NOMO-1 treated with dmso at 0.1 percent for 144 hours (cell line): ENCODE measurements at regions not wholly inside any gene's neighbourhood (a gene's known extent, or its start where the extent isn't known, plus 50 kb on each side); places are given as distances from the start of the nearest gene placed in this dataset.

Source experiments
- DNase-seq: peaks from one replicate; lab custom pipeline; 2025; ENCODE audit not compliant: unreplicated experiment; lab: John Stamatoyannopoulos, UW

- no peak for DNase-seq
Measured at GRCh38 chr5:38751103-38751502, 94.7 kb upstream of the OSMR start.

DNA sequence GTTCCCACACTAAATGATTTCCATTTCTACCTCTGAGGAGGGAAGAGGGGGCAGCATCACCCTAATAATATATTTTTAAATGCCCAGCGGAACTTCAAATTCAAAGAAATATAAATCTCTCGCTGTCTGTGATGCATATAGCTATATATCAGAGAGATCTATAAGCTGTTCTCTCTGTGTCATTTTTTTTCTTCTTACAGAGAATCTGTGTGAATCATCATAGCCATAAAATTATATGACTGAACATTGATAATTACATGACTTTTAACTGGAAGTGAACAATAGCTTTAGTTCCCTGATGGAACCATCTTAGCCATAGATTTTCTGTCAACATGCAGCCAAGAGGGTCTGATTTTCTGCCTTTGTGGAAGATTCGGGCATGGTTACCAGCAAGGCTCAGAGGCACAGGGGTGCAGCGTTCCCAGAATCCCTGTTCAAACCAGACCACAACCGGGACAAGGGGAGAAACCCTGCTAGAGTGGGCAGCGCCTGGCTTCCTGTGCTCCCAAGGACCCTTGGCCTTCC lies 93.7 kb upstream of the OSMR start:
- no peak for DNase-seq

- DNase-seq, result no peak
Measured at GRCh38 chr5:38752622-38753021, 93.2 kb upstream of the OSMR start.

GRCh38 chr5:38753141-38753540 lies 92.7 kb upstream of the OSMR start:
- no peak for DNase-seq

DNA sequence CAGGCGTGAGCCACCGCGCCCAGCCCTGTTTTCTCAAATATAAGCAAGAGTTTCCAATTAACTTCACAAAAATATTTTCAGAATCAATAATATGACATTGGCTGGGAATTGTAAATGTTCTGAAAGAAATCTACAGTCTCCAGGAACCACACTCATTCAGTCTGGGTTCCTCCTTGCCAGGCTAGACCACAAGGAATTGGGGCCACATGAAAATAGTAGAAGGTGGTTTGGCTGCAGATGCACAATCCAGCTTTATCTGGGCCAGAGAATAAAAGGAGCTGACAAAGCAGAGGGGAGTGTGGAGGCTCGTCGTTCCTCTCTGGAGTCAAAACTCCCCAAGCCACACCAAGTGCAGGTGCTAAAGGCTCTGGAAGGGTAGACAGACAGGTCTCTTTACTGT lies 92.0 kb upstream of the OSMR start:
- DNase-seq, result no peak

DNA sequence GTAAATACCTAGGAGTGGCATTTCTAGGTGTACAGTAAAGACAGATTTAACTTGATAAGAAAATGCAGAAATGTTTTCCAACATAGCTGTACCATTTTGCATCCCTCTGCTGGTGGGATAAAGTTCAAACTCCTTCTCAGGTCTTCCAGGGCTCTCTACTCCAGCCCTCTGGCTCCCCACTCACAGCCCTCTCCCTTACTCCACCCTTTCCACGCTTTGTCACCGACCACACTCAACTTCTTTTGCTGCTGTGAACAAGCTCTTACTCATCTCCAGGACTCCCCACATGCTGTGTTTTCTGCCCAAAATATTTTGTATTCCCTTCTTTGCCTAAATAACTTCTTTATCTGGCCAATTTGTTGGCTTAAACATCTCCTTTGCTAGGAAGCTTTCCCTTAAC lies 90.6 kb upstream of the OSMR start:
- no peak for DNase-seq

- no peak for DNase-seq
Measured at GRCh38 chr5:38756068-38756467, 89.7 kb upstream of the OSMR start.

- no peak for DNase-seq
Measured at GRCh38 chr5:38757451-38758245, 88.2 kb upstream of the OSMR start.

DNA sequence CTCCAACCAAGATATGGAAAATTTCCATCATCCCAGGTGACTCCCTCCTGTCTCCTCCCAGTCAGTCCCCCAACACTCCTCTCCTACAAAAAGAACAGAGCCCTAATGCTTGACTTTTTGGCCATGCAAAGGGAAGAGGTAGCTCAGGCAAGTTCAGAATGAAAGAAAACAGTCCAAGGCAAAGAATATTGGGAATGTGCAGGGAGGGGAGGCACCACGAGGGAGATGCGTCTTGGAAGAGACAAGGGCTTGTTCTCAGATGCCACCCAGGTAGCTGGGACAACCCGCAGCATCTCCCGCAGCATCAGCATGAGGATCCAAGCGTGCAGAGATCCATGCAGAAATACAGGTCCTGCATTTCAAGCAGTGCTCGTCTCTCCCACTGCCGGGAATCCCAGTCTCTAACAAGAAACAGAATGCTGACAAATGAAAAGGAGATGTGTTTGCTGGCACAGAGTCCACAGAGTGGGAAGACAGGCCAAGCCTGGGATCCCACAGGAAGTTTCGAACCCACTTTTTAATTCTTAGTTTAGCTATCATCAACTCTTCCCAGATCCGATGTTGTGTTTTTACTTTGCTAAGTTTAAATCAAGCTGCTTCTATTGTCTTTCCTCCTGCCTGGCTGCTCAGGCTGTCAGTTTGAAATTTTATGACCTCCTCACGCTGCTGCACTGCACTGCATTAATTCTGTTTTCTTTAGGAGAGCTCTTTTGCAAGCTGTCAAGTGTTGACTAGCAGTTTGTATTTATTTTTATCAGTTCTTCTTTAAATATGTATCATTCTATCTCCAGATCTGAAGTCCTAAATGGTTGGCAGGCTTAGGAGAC lies 86.8 kb upstream of the OSMR start:
- DNase-seq, result no peak

DNA sequence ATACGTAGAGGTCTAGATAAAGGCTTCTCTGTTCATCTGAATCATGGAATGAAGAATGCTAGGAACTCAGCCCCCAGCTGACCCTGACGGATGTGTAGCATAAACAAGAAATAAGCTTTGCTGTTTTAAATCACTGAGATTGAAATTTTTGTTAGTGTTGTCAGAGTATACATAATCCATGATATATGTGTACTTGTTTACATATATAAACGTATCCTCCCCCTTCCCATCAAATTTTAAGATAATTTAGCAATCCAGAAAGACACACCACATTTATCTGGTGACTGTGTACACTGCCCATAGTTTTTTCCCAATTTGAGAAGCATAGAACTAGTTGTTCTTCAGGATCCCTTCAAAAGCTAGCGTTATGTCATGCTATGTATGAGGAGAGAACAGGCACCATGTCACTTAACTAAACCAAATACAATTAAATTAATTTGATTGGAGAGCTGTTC lies 80.8 kb upstream of the OSMR start:
- DNase-seq, result no peak

DNA sequence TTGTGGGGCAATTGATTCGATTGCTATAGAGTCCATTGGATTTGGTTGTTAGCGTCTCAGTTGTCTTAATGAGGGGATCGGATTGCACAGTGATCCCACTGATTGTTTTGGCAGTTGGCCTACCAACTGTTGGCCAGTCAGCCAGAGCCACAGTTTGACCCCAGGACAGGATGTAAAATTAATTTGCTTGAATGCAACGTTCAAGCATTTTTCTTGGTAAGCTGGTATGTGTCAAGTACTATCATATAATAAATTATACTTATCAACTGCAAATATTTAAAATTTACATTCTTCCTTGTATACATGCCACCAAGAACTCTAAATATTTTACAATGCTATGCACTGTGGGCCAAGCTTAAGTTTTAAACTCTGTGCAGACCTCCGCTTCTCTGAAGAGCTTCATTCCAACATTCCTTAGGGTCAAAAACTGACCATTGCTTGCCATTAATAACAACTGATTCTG lies 80.4 kb upstream of the OSMR start:
- DNase-seq, result no peak

DNA sequence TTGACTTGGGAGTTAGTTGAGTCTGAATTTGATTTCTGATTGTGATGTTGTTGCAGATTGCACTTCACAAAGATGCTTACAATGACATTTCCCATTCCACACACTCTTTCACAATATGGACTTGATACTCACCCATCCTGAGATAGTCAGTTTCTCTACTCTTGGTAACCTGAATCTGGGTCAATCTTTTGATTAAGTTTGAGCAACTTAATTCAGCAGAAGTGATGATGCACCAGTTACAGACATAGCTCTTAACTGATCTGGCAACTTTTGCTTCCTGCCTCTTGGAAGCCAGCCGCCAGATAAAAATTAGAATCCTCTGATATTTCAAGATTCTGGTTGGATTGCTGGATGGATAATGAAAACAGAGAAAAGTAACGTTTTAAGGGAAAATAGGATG lies 79.7 kb upstream of the OSMR start:
- DNase-seq, result no peak

DNA sequence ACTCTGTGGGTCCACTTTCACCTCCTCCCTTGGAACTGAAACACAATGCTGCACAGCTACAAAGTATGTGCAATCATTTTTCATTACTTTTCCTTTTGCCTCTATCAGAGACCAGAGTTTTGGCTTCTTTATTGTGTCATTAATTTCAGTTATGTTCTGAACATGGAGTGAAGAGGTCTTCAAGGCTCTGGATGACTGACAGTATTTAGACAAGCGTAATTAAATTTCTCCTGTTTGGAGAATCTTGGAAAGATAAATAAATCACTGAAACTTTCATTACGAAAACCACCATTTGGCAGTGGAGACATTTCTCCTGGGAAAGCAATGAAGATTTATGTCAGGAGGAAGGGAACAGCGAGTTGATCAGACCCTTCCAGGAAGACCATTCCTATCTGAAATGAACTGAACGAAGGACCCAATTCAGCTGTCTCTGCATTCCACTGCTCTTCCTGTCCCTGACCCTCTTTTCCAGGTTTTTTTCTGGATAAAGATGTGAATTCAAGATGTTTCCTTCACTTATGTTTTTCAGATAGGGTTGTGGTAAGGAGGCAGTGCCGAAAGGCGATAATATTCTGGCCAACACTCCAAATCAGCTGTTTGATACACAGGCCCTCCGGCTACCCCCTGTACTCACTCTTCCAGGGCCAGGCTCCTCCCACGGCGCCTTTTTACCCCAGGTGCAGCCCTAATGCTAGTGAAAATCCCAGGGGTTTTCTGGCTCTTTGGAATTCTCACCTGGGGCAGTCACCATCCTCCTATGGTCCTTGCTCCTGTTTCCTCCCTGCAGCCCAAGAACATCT lies 77.2 kb upstream of the OSMR start:
- no peak for DNase-seq

DNA sequence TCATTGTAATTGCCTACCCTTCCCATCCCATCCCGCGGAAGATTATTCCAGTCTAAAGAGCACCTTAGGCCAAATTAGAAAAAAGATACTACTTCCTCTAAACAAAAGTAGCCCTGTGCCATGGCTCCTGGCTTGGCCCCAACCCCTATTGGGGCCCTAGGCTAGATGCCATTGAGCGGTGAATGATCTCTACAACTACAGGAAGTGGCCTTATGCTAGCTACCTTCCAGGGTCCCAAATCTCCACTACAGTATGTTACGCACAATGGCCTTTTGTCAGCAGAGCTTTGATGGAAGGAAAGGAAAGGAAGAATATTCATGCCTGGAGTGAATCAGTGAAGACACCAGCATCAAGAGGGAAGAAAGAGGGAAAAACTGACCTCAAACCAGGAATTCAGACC lies 73.3 kb upstream of the OSMR start:
- no peak for DNase-seq

DNA sequence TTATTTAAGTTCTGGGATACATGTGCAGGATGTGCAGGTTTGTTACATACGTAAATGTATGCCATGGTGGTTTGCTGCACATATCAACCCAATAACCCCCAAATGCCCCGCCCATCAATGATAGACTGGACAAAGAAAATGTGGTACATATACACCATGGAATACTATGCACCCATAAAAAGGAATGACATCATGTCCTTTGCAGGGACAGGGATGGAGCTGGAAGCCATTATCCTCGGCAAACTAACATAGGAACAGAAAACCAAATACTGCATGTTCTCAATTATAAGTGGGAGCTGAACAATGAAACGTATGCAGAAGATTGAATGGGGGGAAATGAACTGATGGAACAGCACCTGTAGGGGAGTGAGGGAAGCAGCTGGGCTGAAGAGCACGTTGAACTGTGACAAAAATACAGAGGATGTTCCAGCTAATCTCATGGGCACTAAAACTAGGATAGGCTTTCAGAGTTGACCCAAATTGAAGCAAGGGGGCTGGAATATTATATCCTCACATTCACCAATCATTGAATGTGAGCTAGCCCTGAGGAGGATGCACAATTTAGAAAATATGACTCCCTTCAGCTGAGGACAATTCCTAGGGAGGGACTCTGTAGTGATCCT lies 70.5 kb upstream of the OSMR start:
- no peak for DNase-seq

DNA sequence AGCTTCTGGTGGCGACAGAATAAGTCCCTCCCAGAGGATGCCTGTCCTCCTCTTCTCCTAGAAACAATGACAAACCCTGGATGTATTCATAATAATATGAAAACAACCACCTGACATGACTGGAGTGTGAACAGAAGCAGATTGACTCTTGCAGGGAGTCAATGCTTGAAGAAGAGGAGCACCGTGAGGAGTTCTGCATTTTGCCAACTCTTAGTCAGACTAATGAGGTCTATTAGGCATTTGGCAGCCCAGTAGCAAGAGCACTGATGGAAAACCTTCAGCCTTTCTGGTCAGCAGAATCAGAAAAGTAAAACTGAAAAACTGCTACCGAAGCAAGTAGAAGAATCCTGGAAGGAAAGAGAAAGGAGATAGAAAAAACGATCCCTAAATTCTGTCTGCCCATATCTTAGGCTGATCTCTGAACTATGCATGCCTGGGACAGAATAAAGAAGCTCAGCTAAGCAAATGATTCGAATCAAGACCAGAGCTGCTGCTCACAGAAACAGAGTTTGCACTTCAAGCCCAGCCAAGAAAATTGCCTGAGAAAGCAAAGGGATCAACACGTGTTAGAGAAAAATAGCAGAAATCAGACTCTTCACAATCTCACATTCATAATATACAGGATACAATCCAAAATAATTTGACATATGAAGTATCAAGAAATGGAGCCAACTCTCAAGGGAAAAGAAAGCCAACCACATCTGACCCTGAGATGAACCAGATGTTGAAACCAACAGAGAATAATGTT lies 69.5 kb upstream of the OSMR start:
- no peak for DNase-seq

DNA sequence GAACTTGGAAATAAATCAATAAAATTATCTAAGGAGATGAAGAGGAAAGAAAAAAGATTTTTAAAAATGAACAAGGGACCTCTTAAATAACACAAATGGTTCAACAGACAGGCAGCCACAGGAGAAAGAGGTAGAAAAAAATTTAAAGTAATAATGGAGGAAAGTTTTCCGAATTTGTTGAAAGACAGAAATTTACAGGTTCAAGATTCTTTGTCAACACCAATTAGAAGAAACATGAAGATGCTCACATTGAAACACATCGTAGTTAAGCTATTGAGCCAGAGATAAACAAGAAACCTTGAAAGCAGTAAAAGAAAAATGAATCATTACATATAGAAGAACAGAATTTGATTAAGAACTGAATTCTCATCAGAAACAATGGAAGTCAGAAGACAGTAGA lies 68.7 kb upstream of the OSMR start:
- no peak for DNase-seq

- DNase-seq, result no peak
Measured at GRCh38 chr5:38780316-38780715, 65.5 kb upstream of the OSMR start.

DNA sequence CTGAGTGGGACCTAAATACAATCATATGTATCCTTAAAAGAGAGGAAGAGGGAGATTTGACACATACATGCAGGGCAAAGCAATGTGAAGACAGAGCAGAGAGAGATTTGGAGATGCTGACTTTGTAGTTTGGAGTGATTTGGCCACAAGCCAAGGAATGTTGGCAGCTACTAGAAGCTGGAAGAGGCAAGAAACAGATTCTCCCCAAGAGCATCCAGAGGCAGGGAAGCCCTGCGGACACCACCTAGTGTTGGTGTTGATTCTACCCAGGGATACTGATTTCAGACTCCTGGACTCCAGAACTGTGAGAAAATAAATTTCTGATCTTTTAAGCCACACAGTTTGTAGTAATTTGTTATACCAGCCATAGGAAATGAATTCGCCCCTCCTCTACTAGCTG lies 64.9 kb upstream of the OSMR start:
- DNase-seq, result no peak

DNA sequence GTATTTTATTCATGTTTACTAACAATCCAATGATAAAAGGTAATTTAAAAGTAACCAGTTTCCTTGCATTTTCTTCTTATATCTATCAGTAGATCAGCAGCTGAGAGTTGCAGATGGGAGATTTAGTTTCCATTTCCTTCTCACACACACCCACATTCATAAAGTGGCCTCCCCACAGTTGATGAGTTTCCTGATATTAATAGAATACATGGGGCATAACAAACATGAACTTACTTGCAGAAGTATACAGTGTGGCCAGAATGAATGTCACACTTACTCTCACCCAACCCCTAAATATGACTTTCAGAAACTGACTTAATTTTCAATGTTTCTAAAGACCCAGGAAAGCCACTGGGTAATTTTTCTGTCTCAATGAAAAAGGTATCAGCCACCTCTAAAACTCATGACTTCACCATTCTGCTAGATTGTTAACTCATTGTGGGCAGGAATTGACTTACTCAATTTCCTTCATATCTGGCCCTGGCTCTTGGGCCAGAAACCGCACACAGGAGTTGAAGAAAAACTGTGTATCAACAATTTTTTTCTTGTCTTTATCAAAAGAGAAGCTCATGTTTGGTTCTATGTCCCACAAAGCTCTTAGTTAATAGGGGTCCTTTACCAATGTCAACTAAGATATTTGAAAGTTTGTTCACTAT lies 63.5 kb upstream of the OSMR start:
- no peak for DNase-seq
